ENCODE measurements at regions not wholly inside any gene's neighbourhood (a gene's known extent, or its start where the extent isn't known, plus 50 kb on each side); places are given as distances from the start of the nearest gene placed in this dataset.

DNA sequence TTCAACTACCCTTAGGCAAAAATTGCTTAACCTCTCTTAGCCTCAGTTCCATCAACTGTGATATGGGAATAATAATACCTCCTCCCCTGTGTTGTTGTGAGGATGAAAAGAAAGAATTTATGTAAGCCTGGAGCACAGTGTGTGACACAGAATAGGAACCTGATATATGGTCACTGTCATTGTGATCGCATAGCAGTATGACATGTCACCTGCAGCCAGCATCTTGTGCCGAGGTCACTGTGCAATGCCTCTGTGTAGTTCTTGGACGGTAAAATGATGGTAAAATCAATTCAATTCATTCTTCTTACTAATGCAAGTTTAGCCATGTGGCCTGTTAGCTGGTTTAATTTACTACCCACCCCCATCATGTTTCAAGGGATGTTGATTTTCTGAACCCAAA is 54.6 kb upstream of the GPR158 start:
- H3K4me1 Mint-ChIP-seq: peaks cover 20% of the 10 kb centered on the region
- Histone ChIP-seq H3K4me3 (no peak overlapping the region), H3K4me1 (ENCODE audit: insufficient read depth) (peaks cover 11% of the 10 kb centered on the region), H3K4me2 (no peak overlapping the region), H3F3A (replicated peaks; ENCODE audit: low read depth) (no peaks in the 10 kb centered on the region), H3K9me2 (ENCODE audit: insufficient read depth) (no peaks in the 10 kb centered on the region), H3K79me2 (replicated peaks; ENCODE audit: insufficient read depth) (no peaks in the 10 kb centered on the region), H3K27me3 (ENCODE audit: insufficient read depth) (no peaks in the 10 kb centered on the region), H2AFZ (no peak overlapping the region), H3K36me3 (ENCODE audit: insufficient read depth) (no peaks in the 10 kb centered on the region), H3K27ac (ENCODE audit: low read depth) (no peak overlapping the region), H4K20me1 (replicated peaks; ENCODE audit: insufficient read depth) (no peaks in the 10 kb centered on the region)
- ATAC-seq (no peak), DNase-seq (ENCODE audit: low spot score) (no peak)
- H3K9me3 Mint-ChIP-seq: peaks cover 18% of the 10 kb centered on the region; the same call in 2 of the 3 replicates
- no peak overlapping the region for H3K27ac Mint-ChIP-seq
- no peaks in the 10 kb centered on the region for H3K27me3 Mint-ChIP-seq (ENCODE audit: insufficient read depth, low read depth, poor library complexity)
- H3K4me3 Mint-ChIP-seq: no peak overlapping the region
- no peak for TF ChIP-seq CREB1 (CRISPR knock-in tag; IDR thresholded peaks at IDR 0.05; ENCODE audit: low read depth)
- no peak for TF ChIP-seq EZH2 (IDR thresholded peaks at IDR 0.05; ENCODE audit: low read depth, unreplicated experiment)
- no peak for TF ChIP-seq STAT1 (IDR thresholded peaks at IDR 0.05; ENCODE audit: unreplicated experiment)
- TF ChIP-seq, protein P1, sequence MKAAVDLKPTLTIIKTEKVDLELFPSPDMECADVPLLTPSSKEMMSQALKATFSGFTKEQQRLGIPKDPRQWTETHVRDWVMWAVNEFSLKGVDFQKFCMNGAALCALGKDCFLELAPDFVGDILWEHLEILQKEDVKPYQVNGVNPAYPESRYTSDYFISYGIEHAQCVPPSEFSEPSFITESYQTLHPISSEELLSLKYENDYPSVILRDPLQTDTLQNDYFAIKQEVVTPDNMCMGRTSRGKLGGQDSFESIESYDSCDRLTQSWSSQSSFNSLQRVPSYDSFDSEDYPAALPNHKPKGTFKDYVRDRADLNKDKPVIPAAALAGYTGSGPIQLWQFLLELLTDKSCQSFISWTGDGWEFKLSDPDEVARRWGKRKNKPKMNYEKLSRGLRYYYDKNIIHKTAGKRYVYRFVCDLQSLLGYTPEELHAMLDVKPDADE (IDR thresholded peaks at IDR 0.05): no peak
- TF ChIP-seq, protein P2, sequence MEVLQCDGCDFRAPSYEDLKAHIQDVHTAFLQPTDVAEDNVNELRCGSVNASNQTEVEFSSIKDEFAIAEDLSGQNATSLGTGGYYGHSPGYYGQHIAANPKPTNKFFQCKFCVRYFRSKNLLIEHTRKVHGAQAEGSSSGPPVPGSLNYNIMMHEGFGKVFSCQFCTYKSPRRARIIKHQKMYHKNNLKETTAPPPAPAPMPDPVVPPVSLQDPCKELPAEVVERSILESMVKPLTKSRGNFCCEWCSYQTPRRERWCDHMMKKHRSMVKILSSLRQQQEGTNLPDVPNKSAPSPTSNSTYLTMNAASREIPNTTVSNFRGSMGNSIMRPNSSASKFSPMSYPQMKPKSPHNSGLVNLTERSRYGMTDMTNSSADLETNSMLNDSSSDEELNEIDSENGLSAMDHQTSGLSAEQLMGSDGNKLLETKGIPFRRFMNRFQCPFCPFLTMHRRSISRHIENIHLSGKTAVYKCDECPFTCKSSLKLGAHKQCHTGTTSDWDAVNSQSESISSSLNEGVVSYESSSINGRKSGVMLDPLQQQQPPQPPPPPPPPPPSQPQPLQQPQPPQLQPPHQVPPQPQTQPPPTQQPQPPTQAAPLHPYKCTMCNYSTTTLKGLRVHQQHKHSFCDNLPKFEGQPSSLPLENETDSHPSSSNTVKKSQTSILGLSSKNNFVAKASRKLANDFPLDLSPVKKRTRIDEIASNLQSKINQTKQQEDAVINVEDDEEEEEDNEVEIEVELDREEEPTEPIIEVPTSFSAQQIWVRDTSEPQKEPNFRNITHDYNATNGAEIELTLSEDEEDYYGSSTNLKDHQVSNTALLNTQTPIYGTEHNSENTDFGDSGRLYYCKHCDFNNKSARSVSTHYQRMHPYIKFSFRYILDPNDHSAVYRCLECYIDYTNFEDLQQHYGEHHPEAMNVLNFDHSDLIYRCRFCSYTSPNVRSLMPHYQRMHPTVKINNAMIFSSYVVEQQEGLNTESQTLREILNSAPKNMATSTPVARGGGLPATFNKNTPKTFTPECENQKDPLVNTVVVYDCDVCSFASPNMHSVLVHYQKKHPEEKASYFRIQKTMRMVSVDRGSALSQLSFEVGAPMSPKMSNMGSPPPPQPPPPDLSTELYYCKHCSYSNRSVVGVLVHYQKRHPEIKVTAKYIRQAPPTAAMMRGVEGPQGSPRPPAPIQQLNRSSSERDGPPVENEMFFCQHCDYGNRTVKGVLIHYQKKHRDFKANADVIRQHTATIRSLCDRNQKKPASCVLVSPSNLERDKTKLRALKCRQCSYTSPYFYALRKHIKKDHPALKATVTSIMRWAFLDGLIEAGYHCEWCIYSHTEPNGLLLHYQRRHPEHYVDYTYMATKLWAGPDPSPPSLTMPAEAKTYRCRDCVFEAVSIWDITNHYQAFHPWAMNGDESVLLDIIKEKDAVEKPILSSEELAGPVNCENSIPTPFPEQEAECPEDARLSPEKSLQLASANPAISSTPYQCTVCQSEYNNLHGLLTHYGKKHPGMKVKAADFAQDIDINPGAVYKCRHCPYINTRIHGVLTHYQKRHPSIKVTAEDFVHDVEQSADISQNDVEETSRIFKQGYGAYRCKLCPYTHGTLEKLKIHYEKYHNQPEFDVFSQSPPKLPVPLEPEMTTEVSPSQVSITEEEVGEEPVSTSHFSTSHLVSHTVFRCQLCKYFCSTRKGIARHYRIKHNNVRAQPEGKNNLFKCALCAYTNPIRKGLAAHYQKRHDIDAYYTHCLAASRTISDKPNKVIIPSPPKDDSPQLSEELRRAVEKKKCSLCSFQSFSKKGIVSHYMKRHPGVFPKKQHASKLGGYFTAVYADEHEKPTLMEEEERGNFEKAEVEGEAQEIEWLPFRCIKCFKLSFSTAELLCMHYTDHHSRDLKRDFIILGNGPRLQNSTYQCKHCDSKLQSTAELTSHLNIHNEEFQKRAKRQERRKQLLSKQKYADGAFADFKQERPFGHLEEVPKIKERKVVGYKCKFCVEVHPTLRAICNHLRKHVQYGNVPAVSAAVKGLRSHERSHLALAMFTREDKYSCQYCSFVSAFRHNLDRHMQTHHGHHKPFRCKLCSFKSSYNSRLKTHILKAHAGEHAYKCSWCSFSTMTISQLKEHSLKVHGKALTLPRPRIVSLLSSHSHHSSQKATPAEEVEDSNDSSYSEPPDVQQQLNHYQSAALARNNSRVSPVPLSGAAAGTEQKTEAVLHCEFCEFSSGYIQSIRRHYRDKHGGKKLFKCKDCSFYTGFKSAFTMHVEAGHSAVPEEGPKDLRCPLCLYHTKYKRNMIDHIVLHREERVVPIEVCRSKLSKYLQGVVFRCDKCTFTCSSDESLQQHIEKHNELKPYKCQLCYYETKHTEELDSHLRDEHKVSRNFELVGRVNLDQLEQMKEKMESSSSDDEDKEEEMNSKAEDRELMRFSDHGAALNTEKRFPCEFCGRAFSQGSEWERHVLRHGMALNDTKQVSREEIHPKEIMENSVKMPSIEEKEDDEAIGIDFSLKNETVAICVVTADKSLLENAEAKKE (CRISPR knock-in tag; IDR thresholded peaks at IDR 0.05): no peak
- no peak for TF ChIP-seq EZH2phosphoT487 (IDR thresholded peaks at IDR 0.05; ENCODE audit: unreplicated experiment)
- TF ChIP-seq JUNB (IDR thresholded peaks at IDR 0.05; ENCODE audit: unreplicated experiment): no peak
- no peak for TF ChIP-seq ZNF331 (CRISPR knock-in tag; IDR thresholded peaks at IDR 0.05; ENCODE audit: low read depth)
- no peak for TF ChIP-seq POLR2AphosphoS5 (IDR thresholded peaks at IDR 0.05; ENCODE audit: low read depth)
- peaks cover 3% of the 10 kb centered on the region; the same call in 1 of the 3 replicates for H3K36me3 Mint-ChIP-seq (ENCODE audit: low read depth)
